HG03097 (cell line): ENCODE measurements at regions not wholly inside any gene's neighbourhood (a gene's known extent, or its start where the extent isn't known, plus 50 kb on each side); places are given as distances from the start of the nearest gene placed in this dataset.

Source experiments
- ATAC-seq: cut with Tn5 transposase; IDR thresholded peaks from one replicate; pipeline ENCODE4 v1.9.1; 2021; ENCODE audit not compliant: unreplicated experiment, low FRiP score

DNA sequence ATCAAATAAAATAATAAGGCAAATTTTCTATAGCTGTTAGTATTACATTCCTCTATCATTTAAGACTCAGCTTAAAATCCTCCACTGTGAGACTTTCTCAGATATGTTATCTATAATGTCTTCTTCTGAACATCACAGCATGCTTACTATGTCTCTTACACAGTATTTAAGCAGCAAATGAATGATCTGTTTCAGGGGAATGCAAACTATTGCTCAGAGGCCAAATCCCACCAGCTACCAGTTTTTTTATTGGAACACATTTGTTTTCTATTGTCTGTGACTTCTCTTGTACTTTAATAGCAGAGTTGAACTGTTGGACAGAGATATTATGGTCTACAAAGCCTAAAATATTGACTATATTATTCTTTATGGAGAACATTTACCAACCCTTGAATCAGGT is 59.6 kb downstream of the C3orf38 start:
- no peak for ATAC-seq

DNA sequence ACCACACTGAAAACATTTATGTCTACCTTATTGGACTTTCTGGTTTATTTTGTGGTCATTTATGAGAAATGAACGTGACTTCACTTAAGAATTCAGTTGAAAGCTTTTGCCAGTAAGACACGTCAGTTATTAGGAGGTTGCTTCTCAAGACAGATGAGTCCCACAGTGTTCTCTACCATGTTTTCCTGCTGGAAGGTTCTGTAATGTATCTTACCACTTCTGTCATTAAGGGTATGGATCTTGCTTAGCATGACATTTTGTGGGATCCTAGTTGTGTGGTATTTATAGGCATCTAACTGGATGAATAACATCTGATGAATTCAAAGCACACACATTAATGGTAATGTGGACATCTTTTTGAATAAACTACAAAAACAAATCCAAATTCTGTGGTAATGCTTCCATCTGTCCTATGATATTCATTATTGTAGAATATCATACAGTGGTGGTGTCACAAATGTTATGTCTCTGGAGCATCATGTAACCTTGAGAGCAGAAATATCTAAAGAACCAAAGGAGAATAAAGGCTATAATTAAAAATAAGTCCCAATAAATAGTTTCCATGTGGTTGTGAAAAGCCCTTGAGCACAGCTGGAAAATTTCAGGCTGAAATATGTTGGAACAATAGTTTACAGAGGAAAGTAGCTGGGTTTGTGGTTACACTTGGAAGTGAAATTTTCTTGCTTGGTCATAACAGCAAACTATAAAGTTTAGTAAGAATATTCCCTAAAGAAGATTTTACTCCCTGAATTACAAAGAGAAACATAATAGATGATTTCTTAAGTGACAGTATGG is 61.5 kb downstream of the C3orf38 start:
- ATAC-seq: no peak

DNA sequence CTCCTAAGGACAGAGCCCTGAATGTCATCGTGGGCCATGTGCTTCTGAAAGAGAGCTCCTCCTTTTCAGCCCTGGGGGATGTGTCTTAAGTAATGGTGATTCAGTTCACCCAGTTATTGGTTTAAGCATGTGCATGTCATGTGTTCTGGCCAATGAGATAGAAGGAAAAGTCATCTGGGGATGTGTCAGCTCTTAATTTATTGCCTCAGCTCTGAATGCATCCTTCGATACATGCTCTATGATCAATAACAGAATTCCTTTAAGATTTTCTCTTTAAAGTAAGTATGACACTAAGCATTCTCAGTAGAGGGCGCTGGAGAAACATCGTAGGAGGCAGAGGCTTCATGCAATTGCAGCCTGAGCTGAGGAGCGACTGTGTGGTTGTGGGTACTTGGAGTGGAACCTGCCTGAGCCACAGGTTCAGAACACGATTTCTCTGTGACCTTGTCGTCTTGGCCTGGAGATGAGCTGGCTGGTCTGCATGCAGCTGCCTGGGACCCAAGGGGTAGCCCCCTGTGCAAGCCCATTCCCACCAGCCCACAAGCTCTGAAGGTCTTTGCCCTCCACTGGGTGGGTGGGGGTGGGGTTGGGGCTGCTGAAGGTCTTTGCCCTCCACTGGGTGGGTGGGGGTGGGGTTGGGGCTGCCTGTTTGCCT is 69.5 kb downstream of the C3orf38 start:
- no peak for ATAC-seq

DNA sequence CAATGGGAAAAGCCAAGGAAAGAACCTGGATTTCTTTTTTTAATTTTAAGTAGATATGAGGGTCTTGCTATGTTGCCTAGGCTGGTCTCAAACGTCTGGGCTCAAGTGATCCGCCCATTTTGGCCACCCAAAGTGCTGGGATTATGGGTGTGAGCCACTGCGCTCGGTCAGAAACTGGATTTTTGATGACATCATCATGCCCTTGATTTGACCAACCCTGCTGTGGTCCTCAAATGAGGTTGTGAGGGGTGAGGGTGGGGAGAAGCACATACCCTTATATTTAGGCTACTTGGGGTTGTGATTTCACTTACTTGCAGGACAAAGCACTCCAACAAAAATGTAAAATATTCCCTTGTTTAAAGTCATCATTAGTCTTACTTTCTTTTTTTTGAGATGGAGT is 70.4 kb downstream of the C3orf38 start:
- no peak for ATAC-seq

DNA sequence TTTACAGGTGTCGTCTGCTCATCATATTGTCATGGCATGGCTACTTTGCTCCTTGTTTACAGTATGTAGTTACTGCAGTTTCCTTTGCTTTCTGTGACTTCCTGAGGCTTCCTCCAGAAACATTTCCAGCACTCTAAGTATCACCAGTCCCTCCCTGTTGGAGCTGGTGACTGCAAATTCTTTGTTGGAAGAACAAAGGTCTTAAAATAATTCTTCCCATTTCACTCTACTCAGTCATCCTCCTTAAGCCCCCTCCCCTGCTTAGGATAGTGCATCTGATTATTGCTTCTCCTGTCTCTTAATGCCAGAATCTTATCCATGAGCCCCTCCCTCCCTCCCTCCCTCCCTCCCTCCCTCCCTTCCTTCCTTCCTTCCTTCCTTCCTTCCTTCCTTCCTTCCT is 72.0 kb downstream of the C3orf38 start:
- ATAC-seq: no peak

DNA sequence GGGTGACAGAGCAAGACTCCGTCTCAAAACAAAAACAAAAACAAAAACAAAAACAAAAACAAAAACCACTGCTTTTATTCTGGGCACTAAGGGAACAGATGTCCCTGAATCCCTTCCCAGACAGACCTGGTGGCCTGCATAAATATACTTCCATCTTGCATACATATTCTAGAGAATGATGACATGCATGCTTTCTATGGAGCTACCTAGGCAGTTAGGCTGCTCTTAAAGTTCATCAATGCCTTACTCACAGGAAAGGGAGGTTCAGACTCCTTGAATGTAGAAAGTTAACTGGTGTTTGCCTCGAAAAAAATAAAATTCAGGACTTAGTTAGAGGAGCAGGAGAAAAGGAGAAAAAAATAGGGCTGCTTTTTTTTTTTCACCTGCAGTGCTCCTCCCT is 72.6 kb downstream of the C3orf38 start:
- ATAC-seq: no peak

DNA sequence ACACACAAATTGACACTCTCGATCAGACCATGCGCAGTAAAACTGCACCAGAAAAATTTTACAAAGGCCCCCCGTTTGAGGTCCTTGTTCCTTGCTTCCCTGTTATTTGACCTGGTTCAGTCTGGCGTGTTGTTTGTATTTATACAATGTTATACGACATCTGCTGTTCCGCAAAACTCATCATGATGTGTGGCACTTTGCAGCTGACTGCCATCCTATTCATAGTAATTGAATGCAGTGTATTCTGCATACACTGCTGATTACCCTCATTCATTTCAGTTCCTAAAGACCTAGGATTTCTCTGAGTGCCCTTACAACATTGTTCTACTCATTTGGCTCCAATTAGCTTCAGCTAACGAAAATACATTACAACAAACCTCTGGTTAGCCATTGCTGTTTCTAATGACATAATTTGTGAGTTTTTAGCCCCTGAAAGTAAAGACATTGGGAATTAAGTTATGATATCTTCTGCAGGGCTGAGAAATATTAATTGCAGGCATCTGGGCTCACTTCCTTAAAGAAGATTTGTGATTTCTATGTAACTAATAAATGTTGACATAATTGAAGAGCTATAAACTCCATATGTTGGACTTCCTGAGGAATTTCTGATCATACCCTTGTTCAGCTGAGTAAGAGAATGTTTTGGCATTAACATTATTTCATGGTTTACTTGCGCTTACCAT is 75.7 kb downstream of the C3orf38 start:
- ATAC-seq: no peak

DNA sequence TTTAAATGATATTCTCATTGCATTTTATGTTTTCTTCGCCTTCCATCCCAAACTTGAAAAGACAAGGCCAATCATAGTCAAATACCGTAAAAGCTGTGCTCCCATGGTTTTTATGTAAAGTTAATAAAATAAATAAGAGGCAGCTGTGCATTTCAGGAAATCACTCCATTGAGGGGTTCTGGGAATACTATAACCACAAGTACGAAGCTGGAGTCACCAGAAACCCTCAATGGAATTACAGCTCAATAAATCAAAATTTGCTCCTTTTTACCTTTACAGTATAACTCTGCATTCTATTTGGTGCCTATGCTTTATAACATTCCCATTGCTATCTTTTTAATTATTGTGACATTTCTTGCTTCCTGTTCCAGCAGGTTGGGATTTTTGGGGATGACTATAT is 77.2 kb downstream of the C3orf38 start:
- no peak for ATAC-seq

DNA sequence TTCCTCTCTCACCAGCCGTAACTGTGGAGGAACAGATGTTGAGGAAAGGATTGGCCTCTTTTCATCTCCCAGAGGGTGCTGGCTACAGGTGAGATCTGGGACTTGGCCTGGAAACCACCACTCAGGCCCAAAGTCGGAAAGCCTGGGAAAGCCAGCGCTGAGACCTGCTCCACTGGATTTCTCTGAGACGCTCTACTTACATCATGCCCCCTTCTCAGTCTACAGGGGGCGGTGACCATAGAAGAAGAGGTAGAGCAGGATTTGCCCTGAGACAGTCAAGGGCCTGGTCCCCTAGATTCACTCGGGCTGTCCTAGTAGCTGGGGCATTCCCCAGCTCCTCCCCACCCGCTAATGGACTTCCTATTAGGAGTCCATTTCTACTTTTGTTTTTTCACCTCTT is 80.9 kb downstream of the C3orf38 start:
- ATAC-seq: no peak

DNA sequence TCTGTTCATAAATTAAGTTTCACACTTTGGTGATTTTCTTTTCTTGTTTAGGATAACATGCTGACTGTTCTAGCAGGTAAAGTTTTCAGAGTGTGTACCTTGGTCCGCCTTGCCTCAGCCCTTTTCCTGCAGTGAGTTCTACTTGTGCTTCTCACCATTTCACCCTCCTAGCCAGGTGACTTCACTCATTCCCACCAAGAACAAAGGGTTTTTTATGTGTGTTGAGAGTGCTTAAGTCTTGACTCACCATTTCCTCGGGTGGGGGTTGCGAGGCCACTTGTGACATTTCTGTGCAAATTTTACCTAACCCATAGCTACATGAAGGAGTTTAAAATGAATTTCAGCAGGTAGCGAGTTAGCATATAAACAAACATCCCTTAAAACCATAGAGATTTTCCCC is 81.4 kb downstream of the C3orf38 start:
- no peak for ATAC-seq

DNA sequence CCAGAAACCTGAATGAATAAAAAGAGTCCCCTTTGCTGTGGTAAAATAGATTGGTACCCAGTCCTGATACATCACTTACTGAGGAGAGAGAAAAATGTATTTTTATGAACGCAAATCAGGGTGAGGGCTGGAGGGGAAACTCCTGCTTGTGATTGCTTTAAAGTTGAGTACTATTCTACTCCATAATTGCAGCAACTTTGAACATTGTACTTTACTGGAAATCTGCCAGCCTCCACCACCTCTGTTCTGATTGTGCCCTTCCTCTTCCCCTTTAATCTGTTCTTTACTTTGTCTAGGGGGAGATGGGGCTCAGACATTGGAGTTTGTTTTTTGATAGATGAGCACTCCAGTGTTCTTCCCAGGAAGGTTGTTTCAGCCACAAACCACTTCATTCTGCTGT is 81.9 kb downstream of the C3orf38 start:
- no peak for ATAC-seq

DNA sequence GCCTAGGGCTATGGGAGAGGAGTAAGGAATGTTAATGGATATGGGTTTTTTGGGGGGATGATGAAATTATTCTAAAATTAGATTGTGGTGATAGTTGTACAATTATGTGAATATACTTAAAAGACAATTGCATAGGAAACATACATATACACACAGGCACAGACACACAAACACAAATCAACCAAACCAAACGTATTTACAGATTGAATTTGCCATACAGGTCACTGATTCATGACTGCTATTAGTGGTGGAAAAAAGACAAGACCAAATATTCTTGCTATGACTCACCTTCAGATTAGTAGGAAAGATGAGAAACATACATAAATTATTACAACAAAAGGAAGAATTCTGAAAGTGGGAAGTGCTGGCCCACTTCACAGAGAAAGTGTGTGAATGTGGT is 85.3 kb downstream of the C3orf38 start:
- no peak for ATAC-seq

DNA sequence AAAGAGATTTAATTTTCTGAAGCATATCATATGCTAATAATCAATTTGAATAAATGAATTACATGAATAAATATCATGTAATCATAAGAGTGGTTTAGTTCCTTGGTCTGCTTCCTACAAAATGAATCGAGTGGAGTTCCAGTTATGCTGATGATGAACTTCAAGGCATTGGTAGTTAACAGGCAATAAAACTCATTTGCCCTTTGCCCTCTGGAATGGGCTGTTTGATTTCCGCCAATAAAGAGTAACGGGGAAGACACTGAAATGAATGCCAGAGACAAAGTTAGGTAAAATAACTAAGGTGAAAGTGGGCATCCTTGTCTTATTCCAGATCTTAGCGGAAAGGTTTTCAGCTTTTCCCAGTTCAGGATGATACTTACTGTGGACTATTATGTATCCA is 90.1 kb downstream of the C3orf38 start:
- no peak for ATAC-seq

DNA sequence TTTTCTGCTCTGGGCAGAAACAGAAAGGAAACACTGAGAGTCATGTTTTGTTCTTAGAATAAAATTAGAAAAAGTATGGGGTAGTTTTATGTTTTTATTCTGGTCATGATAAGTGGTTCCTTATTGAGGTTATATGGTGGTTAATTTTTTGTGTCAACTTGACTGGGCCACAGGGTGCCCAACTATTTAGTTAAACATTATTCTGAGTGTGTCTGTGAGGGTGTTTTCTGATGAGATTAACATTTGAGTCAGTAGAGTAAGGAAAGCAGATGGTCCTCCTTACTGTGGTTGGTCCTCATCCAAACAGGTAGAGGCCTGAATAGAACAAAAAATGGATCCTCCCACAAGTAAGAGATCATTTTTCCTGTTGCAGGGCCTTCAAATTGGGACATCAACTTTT is 98.9 kb downstream of the C3orf38 start:
- ATAC-seq: no peak

DNA sequence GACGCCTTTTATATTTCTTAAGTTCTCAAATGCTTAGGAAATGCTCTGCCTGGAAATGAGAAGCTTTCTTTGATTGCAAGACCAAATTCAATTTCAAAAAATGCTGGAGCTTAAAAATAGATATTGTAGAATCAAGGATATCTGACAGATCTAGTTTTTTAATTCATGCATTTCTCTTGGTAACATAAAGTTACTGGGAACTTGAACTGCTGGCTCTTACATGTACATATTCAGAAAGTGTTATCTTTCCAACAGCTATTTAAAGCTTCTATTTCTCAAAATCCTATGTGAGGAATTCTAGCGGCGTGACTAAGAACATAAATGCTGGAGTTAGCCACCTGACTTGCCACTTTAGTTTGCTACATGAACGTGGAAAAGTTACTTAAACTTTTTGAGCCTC is 109.3 kb downstream of the C3orf38 start:
- no peak for ATAC-seq

DNA sequence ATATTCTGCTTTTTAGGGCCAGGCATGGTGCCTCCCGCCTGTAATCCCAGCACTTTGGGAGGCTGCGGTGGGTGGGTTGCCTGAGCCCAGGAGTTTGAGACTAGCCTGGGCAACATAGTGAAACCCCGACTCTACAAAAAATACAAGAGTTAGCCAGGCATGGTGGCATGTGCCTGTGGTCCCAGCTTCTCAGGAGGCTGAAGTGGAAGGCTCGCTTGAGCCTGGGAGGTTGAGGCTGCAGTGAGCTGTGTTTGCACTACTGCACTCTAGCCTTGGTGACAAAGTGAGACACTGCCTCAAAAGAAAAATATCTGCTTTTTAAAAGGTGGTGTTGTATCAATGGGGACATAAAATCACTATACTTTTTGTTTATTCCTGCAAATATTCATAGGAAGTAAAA is 112.8 kb downstream of the C3orf38 start:
- no peak for ATAC-seq

DNA sequence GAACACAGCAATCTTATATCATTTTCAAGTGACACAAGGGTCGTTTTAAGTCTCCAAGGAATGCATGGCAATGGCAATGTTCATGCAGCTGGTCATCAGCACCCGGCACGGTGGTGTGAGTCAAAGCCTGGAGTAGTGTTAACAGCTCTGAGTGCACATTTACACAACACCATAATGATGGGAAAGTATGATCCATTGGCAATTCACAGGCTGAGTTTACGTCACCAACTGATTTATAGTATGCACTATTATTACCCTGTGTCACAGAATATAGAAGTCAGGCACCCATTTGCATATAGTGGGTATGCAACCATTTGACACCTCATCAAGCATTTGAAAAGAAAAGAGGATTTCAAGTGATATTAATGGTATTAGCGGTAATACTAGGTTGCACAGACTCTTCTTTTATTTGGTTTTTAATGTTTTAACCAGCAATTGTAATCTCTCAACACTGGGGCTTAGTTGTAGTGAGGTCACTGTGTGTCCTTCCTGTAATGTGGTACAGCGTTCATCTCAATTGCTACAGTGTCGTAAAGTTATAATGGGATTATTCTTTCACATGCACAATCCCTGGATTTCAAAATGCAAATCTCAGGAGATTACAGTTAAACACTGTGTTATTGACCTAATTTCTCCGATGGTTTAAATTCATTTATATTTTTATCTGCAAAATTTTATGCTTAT is 113.8 kb downstream of the C3orf38 start:
- ATAC-seq: no peak

DNA sequence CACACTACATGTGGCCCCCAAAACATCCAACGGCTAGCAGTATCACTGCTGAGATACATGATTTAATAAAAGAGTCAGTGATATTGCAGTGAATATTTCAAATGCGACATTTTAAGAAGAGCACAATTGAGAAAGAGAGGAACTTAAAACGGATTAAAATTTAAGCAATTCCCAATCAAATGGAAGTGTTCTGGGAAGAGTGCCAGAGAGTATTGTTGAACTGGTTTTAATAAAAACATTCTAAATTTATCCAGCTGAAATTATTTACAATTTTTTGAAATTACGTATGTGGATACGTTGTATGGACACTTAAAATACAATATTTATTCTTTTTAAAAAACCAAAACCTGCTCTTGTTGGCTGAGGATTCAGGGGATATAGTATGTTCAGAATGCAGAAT is 117.7 kb downstream of the C3orf38 start:
- ATAC-seq: no peak

DNA sequence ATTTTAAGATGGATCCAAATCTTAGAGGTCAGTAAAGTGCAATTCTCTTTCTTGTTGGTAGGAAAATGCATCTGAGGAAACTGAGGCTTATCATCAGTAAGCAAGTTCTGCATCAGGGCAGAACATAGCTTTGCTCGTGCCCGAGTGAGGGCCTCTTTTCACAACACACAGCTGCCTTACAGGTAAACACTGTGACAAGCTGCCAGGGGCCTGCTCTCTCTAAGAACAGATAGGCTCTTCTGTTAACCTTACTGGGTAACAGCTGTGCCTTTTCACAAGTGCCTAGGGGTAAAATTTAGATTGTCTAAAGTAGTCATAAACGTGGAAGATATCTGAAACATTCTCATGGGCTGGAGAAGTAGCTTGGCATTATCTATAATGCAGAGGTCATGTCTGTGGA is 118.1 kb downstream of the C3orf38 start:
- ATAC-seq: no peak

DNA sequence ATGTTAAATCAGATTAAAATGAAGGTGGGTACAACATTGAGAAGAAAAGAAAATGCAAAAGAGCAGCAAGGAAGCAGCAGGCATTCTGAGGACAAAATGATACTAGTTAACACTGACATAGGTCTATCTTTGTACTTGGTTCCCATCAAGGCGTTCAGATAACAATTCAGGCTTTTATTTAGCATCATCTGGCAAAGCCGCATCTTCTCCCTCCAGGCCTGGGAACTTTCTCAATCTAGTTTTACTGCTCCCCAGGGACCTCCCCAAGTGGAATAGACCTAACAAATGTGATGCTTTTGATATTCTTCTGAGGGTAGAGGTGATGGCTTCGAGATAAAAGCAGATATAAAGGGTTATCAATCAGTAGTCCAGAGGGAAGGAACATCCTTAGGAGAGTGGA is 130.6 kb downstream of the C3orf38 start:
- ATAC-seq: no peak

DNA sequence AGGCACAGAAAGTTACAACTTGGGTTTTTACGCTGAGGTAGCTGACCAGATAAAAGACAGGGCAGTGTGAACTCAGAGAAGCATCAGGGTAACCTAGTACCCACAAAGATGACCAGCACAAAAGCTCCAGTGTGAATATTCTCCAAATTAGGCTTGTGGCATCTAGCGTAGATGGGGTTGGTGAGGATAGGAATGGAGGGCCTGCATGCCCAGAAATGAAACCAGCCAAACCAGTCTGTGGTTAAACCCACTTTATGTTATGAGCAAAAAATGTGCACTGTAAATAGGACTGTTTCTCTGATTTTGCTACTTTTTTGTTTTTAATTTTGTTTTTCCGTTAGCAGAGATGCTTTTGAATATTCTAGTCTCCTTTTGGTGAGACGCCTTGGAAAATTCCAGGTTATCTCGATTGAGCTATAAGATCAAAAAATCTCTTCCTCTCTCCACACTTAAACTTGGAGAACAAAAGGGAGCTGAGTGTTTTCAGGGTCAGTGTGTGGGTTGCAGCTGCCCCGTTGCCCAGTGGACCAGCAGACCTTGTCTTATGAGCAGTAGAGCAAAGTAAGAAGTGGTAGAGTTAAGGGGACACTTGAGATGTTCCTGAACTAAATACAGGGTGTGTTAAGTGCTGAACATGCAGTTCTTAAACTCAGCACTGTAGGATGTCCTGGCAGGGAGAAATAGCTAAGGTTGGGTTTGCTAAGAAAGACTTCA is 132.9 kb downstream of the C3orf38 start:
- ATAC-seq: no peak
